SK-N-SH (cell line): ENCODE measurements at regions not wholly inside any gene's neighbourhood (a gene's known extent, or its start where the extent isn't known, plus 50 kb on each side); places are given as distances from the start of the nearest gene placed in this dataset.

Source experiments
- CTCF ChIA-PET: fragments of 300-600, 350-600 bp; formaldehyde crosslinking; extraction: SDS; loops from one replicate; lab custom pipeline; 2021; lab: Yijun Ruan, JAX
- POLR2A ChIA-PET: fragments of 350-600 bp; sonication (Branson Sonifier 250); formaldehyde crosslinking; extraction: SDS; loops from one replicate; lab custom pipeline; 2020; ENCODE audit warnings: antibody characterized with exemption, inconsistent platforms; lab: Yijun Ruan, JAX
- DNase-seq: peaks from one replicate; pipeline ENCODE4 v3.0.0; 2012
- H2AFZ ChIP-seq: fragments of 200-600 bp; sonication (generic); 2 replicates; pipeline ENCODE4 v1.8.1; 2016; ENCODE audit warnings: antibody characterized with exemption, mild to moderate bottlenecking, low read depth
- H3F3A ChIP-seq: fragments of 200-600 bp; sonication (generic); replicated peaks from 2 replicates; pipeline ENCODE3; 2016; ENCODE audit warnings: antibody characterized with exemption, mild to moderate bottlenecking; ENCODE audit not compliant: insufficient read depth
- H3K27ac ChIP-seq, 2 experiments: fragments of 200-500 bp in 1 of 2; fragments of 200-600 bp in 1 of 2; sonication (Bioruptor generic) in 1 of 2; sonication (generic), shearing (Covaris generic) in 1 of 2; 2 replicates each; pipeline versions ENCODE4 v1.5.1 to v1.6.1; 2014 to 2016; ENCODE audit warnings: low read depth in 2 of 2, inconsistent platforms in 1 of 2, low read length in 1 of 2, mild to moderate bottlenecking in 1 of 2, mixed read lengths in 1 of 2
- H3K27me3 ChIP-seq: fragments of 200-600 bp; sonication (generic), shearing (Covaris generic); 2 replicates; pipeline ENCODE4 v1.6.1; 2016; ENCODE audit warnings: mixed run types; ENCODE audit not compliant: insufficient read depth
- H3K36me3 ChIP-seq, 2 experiments: fragments of 200-500 bp in 1 of 2; fragments of 200-600 bp in 1 of 2; sonication (Bioruptor generic) in 1 of 2; sonication (generic) in 1 of 2; replicated peaks in 1 of 2; 2 replicates each; pipeline versions ENCODE3 to v1.5.1; 2014 to 2016; ENCODE audit warnings: low read length in 1 of 2, mild to moderate bottlenecking in 1 of 2; ENCODE audit not compliant: insufficient read depth in 2 of 2, control insufficient read depth in 1 of 2
- H3K4me1 ChIP-seq, 2 experiments: fragments of 200-500 bp in 1 of 2; fragments of 200-600 bp in 1 of 2; sonication (Bioruptor generic) in 1 of 2; sonication (generic), shearing (Covaris generic) in 1 of 2; 2 replicates each; pipeline versions ENCODE4 v1.5.1 to v1.6.1; 2014 to 2016; ENCODE audit warnings: low read depth in 1 of 2, low read length in 1 of 2, mixed run types in 1 of 2; ENCODE audit not compliant: insufficient read depth in 2 of 2, control insufficient read depth in 1 of 2
- H3K4me2 ChIP-seq: fragments of 200-600 bp; sonication (generic), shearing (Covaris generic); 2 replicates; pipeline ENCODE4 v1.6.1; 2017; ENCODE audit warnings: mixed run types
- H3K4me3 ChIP-seq, 2 experiments: fragments of 200-500 bp in 1 of 2; fragments of 200-600 bp in 1 of 2; sonication (Bioruptor generic) in 1 of 2; sonication (generic), shearing (Covaris generic) in 1 of 2; 2 replicates each; pipeline versions ENCODE4 v1.5.1 to v1.8.1; 2014 to 2016; ENCODE audit warnings: low read depth in 2 of 2, inconsistent platforms in 1 of 2, low read length in 1 of 2, mild to moderate bottlenecking in 1 of 2, mixed read lengths in 1 of 2, moderate library complexity in 1 of 2
- H3K79me2 ChIP-seq: fragments of 200-600 bp; sonication (generic); 2 replicates; pipeline ENCODE4 v1.8.1; 2017; ENCODE audit warnings: mild to moderate bottlenecking; ENCODE audit not compliant: insufficient read depth
- H3K9ac ChIP-seq: fragments of 200-600 bp; sonication (generic); 2 replicates; pipeline ENCODE4 v1.6.1; 2017; ENCODE audit warnings: mixed run types
- H3K9me2 ChIP-seq: fragments of 200-600 bp; sonication (generic); 2 replicates; pipeline ENCODE4 v1.6.1; 2017; ENCODE audit warnings: mixed run types
- H3K9me3 ChIP-seq: fragments of 200-600 bp; sonication (generic); 2 replicates; pipeline ENCODE4 v1.6.1; 2017; ENCODE audit warnings: mixed run types, mild to moderate bottlenecking, moderate library complexity
- H4K20me1 ChIP-seq: fragments of 200-600 bp; sonication (generic); 2 replicates; pipeline ENCODE4 v1.6.1; 2017; ENCODE audit warnings: mild to moderate bottlenecking, mixed run types; ENCODE audit not compliant: insufficient read depth
- CTCF ChIP-seq: fragments of 200-600 bp; sonication (generic); IDR thresholded peaks from 2 replicates; pipeline ENCODE4 v1.6.1; 2017; ENCODE audit warnings: antibody characterized with exemption, mild to moderate bottlenecking, moderate library complexity
- FOSL2 ChIP-seq: IDR thresholded peaks from 2 replicates; pipeline ENCODE4 v1.4.0; 2012; ENCODE audit warnings: low read depth, mild to moderate bottlenecking, moderate library complexity, borderline replicate concordance
- FOXM1 ChIP-seq: IDR thresholded peaks from 2 replicates; pipeline ENCODE4 v1.4.0; 2012; ENCODE audit warnings: low read depth, mild to moderate bottlenecking
- GABPA ChIP-seq: IDR thresholded peaks from 2 replicates; pipeline ENCODE4 v1.4.0; 2012; ENCODE audit warnings: low read depth, mild to moderate bottlenecking
- IRF3 ChIP-seq: fragments of 150-350 bp; IDR thresholded peaks from 2 replicates; pipeline ENCODE4 v1.6.1; 2016; ENCODE audit warnings: mild to moderate bottlenecking, low read depth, low read length
- JUND ChIP-seq: IDR thresholded peaks from 2 replicates; pipeline ENCODE4 v1.4.0; 2012
- MEF2A ChIP-seq: IDR thresholded peaks from 2 replicates; pipeline ENCODE4 v1.4.0; 2012; ENCODE audit warnings: low read depth, borderline replicate concordance
- NRF1 ChIP-seq: IDR thresholded peaks from 2 replicates; pipeline ENCODE4 v1.6.1; 2012; ENCODE audit warnings: low read depth, mild to moderate bottlenecking, low read length
- POLR2AphosphoS5 ChIP-seq: IDR thresholded peaks from 2 replicates; pipeline ENCODE4 v1.6.1; 2012; ENCODE audit warnings: low read depth, low read length
- RAD21 ChIP-seq: IDR thresholded peaks from 2 replicates; pipeline ENCODE4 v1.6.1; 2012; ENCODE audit warnings: mild to moderate bottlenecking, low read length
- RCOR1 ChIP-seq: fragments of 150-350 bp; IDR thresholded peaks from 2 replicates; pipeline ENCODE4 v1.6.1; 2017; ENCODE audit warnings: antibody characterized with exemption, low read length
- REST ChIP-seq: IDR thresholded peaks from 2 replicates; pipeline ENCODE4 v1.6.1; 2012; ENCODE audit warnings: mild to moderate bottlenecking, low read depth, low read length, moderate library complexity
- RXRA ChIP-seq: IDR thresholded peaks from 2 replicates; pipeline ENCODE4 v1.4.0; 2012; ENCODE audit warnings: low read depth, mild to moderate bottlenecking, borderline replicate concordance
- SIN3A ChIP-seq: IDR thresholded peaks from 2 replicates; pipeline ENCODE4 v1.6.1; 2012; ENCODE audit warnings: low read depth, mild to moderate bottlenecking, low read length, moderate library complexity, borderline replicate concordance
- SMC3 ChIP-seq: IDR thresholded peaks from 2 replicates; pipeline ENCODE4 v1.6.1; 2012; ENCODE audit warnings: low read depth, low read length, improper control_type of control experiment
- TAF1 ChIP-seq: IDR thresholded peaks from 2 replicates; pipeline ENCODE4 v1.6.1; 2012; ENCODE audit warnings: low read depth, mild to moderate bottlenecking, low read length, moderate library complexity, borderline replicate concordance
- TCF12 ChIP-seq: IDR thresholded peaks from 2 replicates; pipeline ENCODE4 v1.4.0; 2012
- TEAD4 ChIP-seq: IDR thresholded peaks from 2 replicates; pipeline ENCODE4 v1.4.0; 2012; ENCODE audit warnings: mild to moderate bottlenecking, borderline replicate concordance; ENCODE audit not compliant: insufficient read depth
- USF1 ChIP-seq: IDR thresholded peaks from 2 replicates; pipeline ENCODE4 v1.4.0; 2012; ENCODE audit warnings: low read depth, borderline replicate concordance
- WGBS: methylation state at CpG from one replicate; pipeline ENCODE4 v1.1.6; 2017; ENCODE audit warnings: low lambda C conversion rate; 5-methylcytosine and 5-hydroxymethylcytosine counted together

GRCh38 chr12:17104801-17105200, 498.8 kb upstream of the LMO3 start:
- Histone ChIP-seq H3K4me2 (no peak overlapping the region), H3K9me2 (no peaks in the 10 kb centered on the region), H3K36me3 (no peaks in the 10 kb centered on the region), H3K9ac (no peak overlapping the region), H3K4me3 (no peak overlapping the region), H3K79me2 (no peaks in the 10 kb centered on the region), H3K9me3 (no peaks in the 10 kb centered on the region; the same call in none of the 2 replicates), H2AFZ (no peak overlapping the region), H4K20me1 (no peaks in the 10 kb centered on the region), H3K4me1 (no peaks in the 10 kb centered on the region), H3K27me3 (no peaks in the 10 kb centered on the region), H3K27ac (no peak overlapping the region), H3F3A (no peaks in the 10 kb centered on the region)
- CTCF ChIA-PET: no interaction called here
- WGBS: 30% methylated on average over 2 of the region's 2 CpGs
- no peak for DNase-seq
- POLR2A ChIA-PET: no interaction called here
- TF ChIP-seq FOXM1: no peak
- TF ChIP-seq FOSL2: no peak
- TF ChIP-seq TEAD4: no peak

- no peaks in the 10 kb centered on the region for H3K9me2 ChIP-seq
- no peak for TF ChIP-seq IRF3
- no peak for TF ChIP-seq FOXM1
- no peak for TF ChIP-seq GABPA
- TF ChIP-seq RCOR1: no peak
- no peak for TF ChIP-seq TCF12
- no peak for TF ChIP-seq REST
- TF ChIP-seq FOSL2: no peak
- TF ChIP-seq USF1: no peak
- TF ChIP-seq JUND: no peak
- no peak for TF ChIP-seq SMC3
- no peak for TF ChIP-seq CTCF
- no peak for TF ChIP-seq MEF2A
- TF ChIP-seq NRF1: no peak
- TF ChIP-seq RAD21: no peak
- TF ChIP-seq RXRA: no peak
- TF ChIP-seq SIN3A: no peak
- no peak for TF ChIP-seq TAF1
- no peak for TF ChIP-seq POLR2AphosphoS5
- TF ChIP-seq, all 33 proteins: peak for 0
- Histone ChIP-seq H3K9ac (no peak overlapping the region), H3K27me3 (no peaks in the 10 kb centered on the region), H3K27ac (no peak overlapping the region), H3K4me1 (no peaks in the 10 kb centered on the region), H3K4me2 (no peak overlapping the region), H3K9me3 (no peaks in the 10 kb centered on the region; the same call in 1 of the 2 replicates), H3K79me2 (no peaks in the 10 kb centered on the region), H4K20me1 (no peaks in the 10 kb centered on the region), H3K36me3 (no peaks in the 10 kb centered on the region), H3K4me3 (no peak overlapping the region), H2AFZ (no peak overlapping the region), H3F3A (no peaks in the 10 kb centered on the region)
- ChIA-PET CTCF (no interaction called here), POLR2A (no interaction called here)
- WGBS: 12% methylated on average over 11 of the region's 11 CpGs
- DNase-seq: no peak
Measured at GRCh38 chr12:17097674-17098073, 491.7 kb upstream of the LMO3 start.
